K562 (cell line): ENCODE measurements at regions not wholly inside any gene's neighbourhood (a gene's known extent, or its start where the extent isn't known, plus 50 kb on each side); places are given as distances from the start of the nearest gene placed in this dataset. TPM values are rescaled to one million over a fixed set of nuclear protein-coding genes. Genes with fewer than 3 reads are reported as not detected.

ENCODE experiments used
- BHLHE40 ChIP-seq: IDR thresholded peaks from 2 replicates; pipeline ENCODE4 v1.6.1; 2011; ENCODE audit warnings: low read length, improper control_type of control experiment
- RHOXF2B ChIP-seq: fragments of 250-450 bp; sonication (Bioruptor Pico); conservative IDR thresholded peaks from 2 replicates; pipeline ENCODE4 v1.5.1; 2021
- small RNA-seq: library from RNA; depleted of rRNA; stranded (forward); fragments of <200 nt; gene quantifications from one replicate; pipeline ENCODE3, GENCODE V24; 2014

- TF ChIP-seq BHLHE40: no peak
- TF ChIP-seq RHOXF2B (CRISPR knock-in tag): no peak
Measured at GRCh38 chr7:13839063-13839462, 150.4 kb downstream of the ETV1 start (continued).

Small RNA genes lying in the stretch of these regions (small RNA-seq; reads per million reads assigned to genes)
- gene RN7SKP228: not detected
